K562 (cell line): ENCODE measurements at regions not wholly inside any gene's neighbourhood (a gene's known extent, or its start where the extent isn't known, plus 50 kb on each side); places are given as distances from the start of the nearest gene placed in this dataset.

ENCODE experiments used
- ATAC-seq: fragments of 200-7000 bp; cut with Tn5 transposase; 3 replicates; pipeline ENCODE4 v1.9.1; 2020; ENCODE audit warnings: moderate library complexity
- BruUV-seq: library from RNA; stranded (reverse); fragments of 400-500 nt; replicated peaks from 2 replicates; lab custom pipeline; 2021; lab: Mats Ljungman, UMichigan
- CTCF ChIA-PET: fragments of 300-600 bp; formaldehyde crosslinking; extraction: SDS; loops from one replicate; lab custom pipeline; 2021; ENCODE audit warnings: low intra/inter-chr PET ratio; lab: Yijun Ruan, JAX
- POLR2A ChIA-PET: fragments of 300-600, 350-650 bp; sonication (Branson Sonifier 250); formaldehyde crosslinking; extraction: SDS; loops from one replicate; lab custom pipeline; 2021; ENCODE audit warnings: antibody characterized with exemption, inconsistent platforms; lab: Yijun Ruan, JAX
- DNase-seq, 4 experiments: peaks; one replicate each; pipeline versions ENCODE4 v3.0.0 to v3.0.0-alpha.2; 2011 to 2018; ENCODE audit warnings: low spot score in 3 of 4, mixed read lengths in 3 of 4; ENCODE audit errors: extremely low read depth in 1 of 4
- FAIRE-seq: peaks from 2 replicates; lab custom pipeline; 2011; peaks lifted over from hg19 to GRCh38; lab: Jason Lieb, UNC
- H2AFZ ChIP-seq: 2 replicates; pipeline ENCODE4 v1.6.0; 2011; ENCODE audit warnings: low read depth, low read length, control low read depth, inconsistent platforms
- H3K27ac ChIP-seq: fragments of 200-600 bp; 3 replicates; pipeline ENCODE4 v1.8.0; 2011; ENCODE audit warnings: low read depth, mild to moderate bottlenecking, control low read depth, inconsistent platforms, low read length, moderate library complexity, mixed read lengths; ENCODE audit errors: extremely low read depth
- H3K27me3 ChIP-seq, 2 experiments: fragments of 300-600 bp in 1 of 2; 2 replicates in 1 of 2; 3 replicates in 1 of 2; pipeline versions ENCODE4 v1.6.0 to v1.8.0; 2011; ENCODE audit warnings: inconsistent platforms in 2 of 2, low read length in 2 of 2, mild to moderate bottlenecking in 1 of 2, mixed read lengths in 1 of 2, moderate library complexity in 1 of 2; ENCODE audit not compliant: control insufficient read depth in 2 of 2, insufficient read depth in 2 of 2
- H3K36me3 ChIP-seq: fragments of 300-600 bp; 3 replicates; pipeline ENCODE4 v1.8.0; 2011; ENCODE audit warnings: mild to moderate bottlenecking, low read length, inconsistent platforms; ENCODE audit not compliant: control insufficient read depth, insufficient read depth
- H3K4me1 ChIP-seq, 2 experiments: fragments of 200-600 bp in 1 of 2; replicated peaks in 1 of 2; 2 replicates in 1 of 2; 3 replicates in 1 of 2; pipeline versions ENCODE4 v1.5.1 to v1.8.0; 2011; ENCODE audit warnings: inconsistent platforms in 2 of 2, low read length in 2 of 2, mild to moderate bottlenecking in 1 of 2, mixed read lengths in 1 of 2, moderate library complexity in 1 of 2; ENCODE audit not compliant: control insufficient read depth in 2 of 2, insufficient read depth in 2 of 2
- H3K4me2 ChIP-seq: 2 replicates; pipeline ENCODE4 v1.6.1; 2011; ENCODE audit warnings: low read length, control low read depth, inconsistent platforms, mixed read lengths; ENCODE audit not compliant: insufficient read depth
- H3K4me3 ChIP-seq: fragments of 200-600 bp; sonication (generic), shearing (Covaris generic); 2 replicates; pipeline ENCODE4 v1.5.1; 2016; ENCODE audit warnings: control low read depth, inconsistent platforms
- H3K79me2 ChIP-seq: fragments of 200-600 bp; 3 replicates; pipeline ENCODE4 v1.8.0; 2011; ENCODE audit warnings: low read length, inconsistent platforms; ENCODE audit not compliant: control insufficient read depth, insufficient read depth
- H3K9ac ChIP-seq, 2 experiments: 2 replicates each; pipeline versions ENCODE4 v1.6.0 to v1.6.1; 2011; ENCODE audit warnings: low read depth in 2 of 2, low read length in 2 of 2, control low read depth in 1 of 2, inconsistent platforms in 1 of 2, mild to moderate bottlenecking in 1 of 2, mixed read lengths in 1 of 2; ENCODE audit not compliant: insufficient read depth in 1 of 2
- H3K9me1 ChIP-seq: one replicate; pipeline ENCODE4 v1.6.0; 2011; ENCODE audit warnings: inconsistent platforms, mild to moderate bottlenecking, low read length, moderate library complexity; ENCODE audit not compliant: control insufficient read depth, insufficient read depth
- H3K9me3 ChIP-seq: replicated peaks from 2 replicates; pipeline ENCODE4 v1.5.1; 2011; ENCODE audit warnings: low read depth, low read length, inconsistent platforms; ENCODE audit not compliant: control insufficient read depth, insufficient read depth
- H4K20me1 ChIP-seq: replicated peaks from 2 replicates; pipeline ENCODE4 v1.6.1; 2011; ENCODE audit warnings: low read length, inconsistent platforms, mixed read lengths; ENCODE audit not compliant: control insufficient read depth, insufficient read depth
- ILF3 ChIP-seq: fragments of 450-650 bp; IDR thresholded peaks from 2 replicates; pipeline ENCODE4 v1.6.1; 2018; ENCODE audit warnings: antibody characterized with exemption, mild to moderate bottlenecking, moderate library complexity, borderline replicate concordance
- MGA ChIP-seq: fragments of 450-650 bp; IDR thresholded peaks from 2 replicates; pipeline ENCODE4 v1.6.1; 2016; ENCODE audit warnings: mild to moderate bottlenecking, moderate library complexity
- TGIF2 ChIP-seq: sonication (generic); formaldehyde crosslinking; IDR thresholded peaks from 2 replicates; pipeline ENCODE4 v1.8.1; 2022; ENCODE audit warnings: mild to moderate bottlenecking, missing genetic modification reagents, moderate library complexity
- U2AF1 ChIP-seq: fragments of 200-400 bp; formaldehyde crosslinking; optimal IDR thresholded peaks from 2 replicates; pipeline ENCODE3; 2017; ENCODE audit warnings: mild to moderate bottlenecking, low read depth, low read length, moderate library complexity
- ZBED1 ChIP-seq: IDR thresholded peaks from 2 replicates; pipeline ENCODE4 v1.6.1; 2014
- ZNF512 ChIP-seq: IDR thresholded peaks from 2 replicates; pipeline ENCODE4 v1.6.1; 2016; ENCODE audit warnings: missing genetic modification characterization, missing compliant biosample characterization
- ZNF518B ChIP-seq: fragments of 250-450 bp; sonication (Bioruptor Pico); IDR thresholded peaks from 2 replicates; pipeline ENCODE4 v1.5.0; 2021; ENCODE audit warnings: mild to moderate bottlenecking, moderate library complexity
- WGBS: fragments of 100-300 bp; shearing (Covaris generic); methylation state at CpG from one replicate; pipeline ENCODE4 v1.1.6; 2016; ENCODE audit warnings: low coverage, mixed read lengths; ENCODE audit not compliant: insufficient coverage; ENCODE audit errors: missing lambda C conversion rate; 5-methylcytosine and 5-hydroxymethylcytosine counted together
- in situ Hi-C: fragments of 300-500 bp; cut with MboI; formaldehyde crosslinking; loops from 4 replicates; pipeline ENCODE4 v1.15.0; 2018; ENCODE audit warnings: inconsistent platforms, mixed read lengths
- intact Hi-C: fragments of 100-400 bp; cut with micrococcal nuclease; formaldehyde crosslinking; loops from 2 replicates; pipeline ENCODE4 v1.14.2; 2022

DNA sequence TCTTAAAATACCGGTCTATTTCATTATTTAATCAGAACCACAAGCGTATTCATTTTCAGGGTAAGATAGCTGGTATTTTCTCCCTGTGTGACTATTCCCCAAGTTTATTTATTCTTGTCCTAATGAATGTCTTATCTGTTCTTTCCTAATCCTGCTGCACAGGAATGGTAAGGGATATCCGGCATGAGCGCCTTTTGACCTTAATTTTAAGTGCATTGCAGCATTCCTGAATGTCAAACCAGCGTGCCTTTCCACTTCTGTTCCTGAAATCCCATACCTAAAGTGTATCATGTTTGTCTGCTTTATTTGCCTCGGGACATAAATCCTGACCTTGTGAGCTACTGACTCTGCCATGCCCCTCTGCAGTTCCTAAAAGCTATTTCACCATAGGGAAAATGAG is 1713.2 kb upstream of the FLRT2 start:
- Histone ChIP-seq H3K4me2 (no peak overlapping the region), H3K9ac (no peak overlapping the region), H3K79me2 (no peaks in the 10 kb centered on the region), H3K9me1 (no peaks in the 10 kb centered on the region), H2AFZ (no peak overlapping the region), H3K27me3 (no peaks in the 10 kb centered on the region), H4K20me1 (no peaks in the 10 kb centered on the region), H3K4me1 (no peaks in the 10 kb centered on the region), H3K27ac (no peak overlapping the region), H3K36me3 (no peaks in the 10 kb centered on the region), H3K4me3 (no peak overlapping the region), H3K9me3 (no peaks in the 10 kb centered on the region)
- CTCF ChIA-PET: no interaction called here
- FAIRE-seq (no peak), ATAC-seq (no peak), DNase-seq (no peak)
- no TSS peak for BruUV-seq
- in situ Hi-C loops: no loop called here
- WGBS: 4% methylated on average over 6 of the region's 6 CpGs
- intact Hi-C loops: no loop called here
- POLR2A ChIA-PET: no interaction called here
- TF ChIP-seq ZBED1: no peak
- TF ChIP-seq TGIF2 (CRISPR knock-in tag): no peak
- no peak for TF ChIP-seq ZNF518B (CRISPR knock-in tag)
- no peak for TF ChIP-seq ILF3
- TF ChIP-seq ZNF512 (tag): no peak
- no peak for TF ChIP-seq U2AF1
- TF ChIP-seq MGA: no peak
